ENCODE measurements at regions not wholly inside any gene's neighbourhood (a gene's known extent, or its start where the extent isn't known, plus 50 kb on each side); places are given as distances from the start of the nearest gene placed in this dataset.
"Not testable (repeated sequence)": the region's sequence is repeated elsewhere in the genome, so short reads cannot be mapped to it uniquely, and the experiment has no call there.

- Histone ChIP-seq H3K36me3 (no peaks in the 10 kb centered on the region), H3K4me1 (ENCODE audit: control insufficient read depth in 1 of 2, low read depth in 2 of 2) (no peaks in the 10 kb centered on the region), H3K27ac (no peak overlapping the region), H3K9me3 (no peaks in the 10 kb centered on the region), H3K4me3 (no peak overlapping the region), H3K27me3 (replicated peaks; ENCODE audit: insufficient read depth) (no peaks in the 10 kb centered on the region)
- TF ChIP-seq CTCF (IDR thresholded peaks at IDR 0.05): no peak
- DNase-seq (ENCODE audit: low spot score): no peak
- ATAC-seq (ENCODE audit: insufficient number of reproducible peaks, low FRiP score, low read depth): no peak
Measured at GRCh38 chr14:80298491-80299017, 87.2 kb upstream of the DIO2 start.

GRCh38 chr14:80291101-80291500 is 79.8 kb upstream of the DIO2 start:
- DNase-seq (ENCODE audit: low spot score) (no peak), ATAC-seq (ENCODE audit: insufficient number of reproducible peaks, low FRiP score, low read depth) (no peak)
- no peak overlapping the region for H3K4me3 ChIP-seq
- no peaks in the 10 kb centered on the region for H3K27me3 ChIP-seq (replicated peaks; ENCODE audit: insufficient read depth)
- TF ChIP-seq CTCF (IDR thresholded peaks at IDR 0.05): no peak
- H3K36me3 ChIP-seq: no peaks in the 10 kb centered on the region
- H3K9me3 ChIP-seq: no peaks in the 10 kb centered on the region
- no peak overlapping the region for H3K27ac ChIP-seq
- H3K4me1 ChIP-seq (ENCODE audit: control insufficient read depth in 1 of 2, low read depth in 2 of 2): no peaks in the 10 kb centered on the region

GRCh38 chr14:80286744-80287143 is 75.4 kb upstream of the DIO2 start:
- not testable (repeated sequence) for H3K27ac ChIP-seq

GRCh38 chr14:80278293-80279023 is 67.2 kb upstream of the DIO2 start:
- Histone ChIP-seq H3K4me3 (no peak overlapping the region), H3K4me1 (ENCODE audit: control insufficient read depth in 1 of 2, low read depth in 2 of 2) (peaks cover 3 to 4% of the 10 kb centered on the region in 2 donors), H3K27me3 (replicated peaks; ENCODE audit: insufficient read depth) (no peaks in the 10 kb centered on the region), H3K27ac (peak overlapping the region in 1 of 2 donors; percentile 33), H3K36me3 (no peaks in the 10 kb centered on the region), H3K9me3 (no peaks in the 10 kb centered on the region)
- no peak for TF ChIP-seq CTCF (IDR thresholded peaks at IDR 0.05)
- ATAC-seq (ENCODE audit: insufficient number of reproducible peaks, low FRiP score, low read depth): peak; percentile 84
- DNase-seq (ENCODE audit: low spot score): peak; percentile 2

More at GRCh38 chr14:80286744-80287143, 75.4 kb upstream of the DIO2 start:
- ATAC-seq (ENCODE audit: insufficient number of reproducible peaks, low FRiP score, low read depth); H3K36me3 ChIP-seq; H3K4me3 ChIP-seq; H3K27me3 ChIP-seq (replicated peaks; ENCODE audit: insufficient read depth); DNase-seq (ENCODE audit: low spot score); H3K4me1 ChIP-seq (ENCODE audit: control insufficient read depth in 1 of 2, low read depth in 2 of 2); H3K9me3 ChIP-seq: not testable (repeated sequence)

- H3K27me3 ChIP-seq (replicated peaks; ENCODE audit: insufficient read depth): no peaks in the 10 kb centered on the region
- no peak for TF ChIP-seq CTCF (IDR thresholded peaks at IDR 0.05)
- H3K4me3 ChIP-seq: no peak overlapping the region
- no peak overlapping the region for H3K27ac ChIP-seq
- peaks cover 3 to 4% of the 10 kb centered on the region in 2 donors for H3K4me1 ChIP-seq (ENCODE audit: control insufficient read depth in 1 of 2, low read depth in 2 of 2)
- no peaks in the 10 kb centered on the region for H3K9me3 ChIP-seq
- no peaks in the 10 kb centered on the region for H3K36me3 ChIP-seq
- ATAC-seq (ENCODE audit: insufficient number of reproducible peaks, low FRiP score, low read depth): no peak
- DNase-seq (ENCODE audit: low spot score): no peak
Measured at GRCh38 chr14:80275208-80275850, 64.0 kb upstream of the DIO2 start.

- H3K4me3 ChIP-seq; DNase-seq (ENCODE audit: low spot score); H3K36me3 ChIP-seq; H3K27ac ChIP-seq; H3K4me1 ChIP-seq (ENCODE audit: control insufficient read depth in 1 of 2, low read depth in 2 of 2); ATAC-seq (ENCODE audit: insufficient number of reproducible peaks, low FRiP score, low read depth); H3K27me3 ChIP-seq (replicated peaks; ENCODE audit: insufficient read depth); H3K9me3 ChIP-seq: not testable (repeated sequence)
Measured at GRCh38 chr14:80274310-80274709, 63.0 kb upstream of the DIO2 start.

All from thoracic aorta (tissue), 2 donors.